SU-DHL-6 (cell line): ENCODE measurements at regions not wholly inside any gene's neighbourhood (a gene's known extent, or its start where the extent isn't known, plus 50 kb on each side); places are given as distances from the start of the nearest gene placed in this dataset.

Experiments used
- EZH2phosphoT487 ChIP-seq: fragments of 200-600 bp; sonication (generic), shearing (Covaris generic); conservative IDR thresholded peaks from 2 replicates; pipeline ENCODE4 v1.6.1; 2018; ENCODE audit warnings: mild to moderate bottlenecking, antibody characterized with exemption, low read length, moderate library complexity, mixed read lengths
- TF ChIP-seq, protein P1 (sequence below): fragments of 200-600 bp; sonication (generic); IDR thresholded peaks from one replicate; pipeline ENCODE4 v1.5.1; 2017; ENCODE audit warnings: antibody characterized with exemption, mild to moderate bottlenecking, low read length, moderate library complexity; ENCODE audit not compliant: insufficient read depth, poor library complexity, severe bottlenecking

DNA sequence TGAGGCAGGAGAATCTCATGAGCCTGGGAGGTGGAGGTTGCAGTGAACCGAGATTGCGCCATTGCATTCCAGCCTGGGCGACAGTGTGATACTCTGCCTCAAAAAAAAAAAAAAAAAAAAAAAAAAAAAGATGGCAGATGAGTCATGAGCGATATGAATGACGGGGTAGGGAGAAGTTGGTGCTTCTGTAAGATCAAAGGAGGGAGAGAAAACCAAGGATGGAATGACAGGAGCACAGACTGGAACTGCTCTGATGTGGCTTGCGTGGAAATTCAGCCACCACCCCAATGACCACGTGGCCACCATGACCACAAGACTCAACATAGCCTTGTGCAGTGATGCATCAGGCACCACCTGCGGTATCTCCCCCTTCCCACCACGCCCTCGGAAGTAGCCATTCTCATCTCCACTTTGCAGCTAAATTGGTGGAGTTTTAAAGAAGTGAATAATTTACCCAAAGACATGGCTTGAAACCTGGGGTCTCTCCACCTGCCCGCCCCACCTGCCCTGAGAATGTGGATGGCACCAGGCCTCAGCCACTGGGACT, 96.0 kb downstream of the ACKR3 start:
- TF ChIP-seq, protein P1, sequence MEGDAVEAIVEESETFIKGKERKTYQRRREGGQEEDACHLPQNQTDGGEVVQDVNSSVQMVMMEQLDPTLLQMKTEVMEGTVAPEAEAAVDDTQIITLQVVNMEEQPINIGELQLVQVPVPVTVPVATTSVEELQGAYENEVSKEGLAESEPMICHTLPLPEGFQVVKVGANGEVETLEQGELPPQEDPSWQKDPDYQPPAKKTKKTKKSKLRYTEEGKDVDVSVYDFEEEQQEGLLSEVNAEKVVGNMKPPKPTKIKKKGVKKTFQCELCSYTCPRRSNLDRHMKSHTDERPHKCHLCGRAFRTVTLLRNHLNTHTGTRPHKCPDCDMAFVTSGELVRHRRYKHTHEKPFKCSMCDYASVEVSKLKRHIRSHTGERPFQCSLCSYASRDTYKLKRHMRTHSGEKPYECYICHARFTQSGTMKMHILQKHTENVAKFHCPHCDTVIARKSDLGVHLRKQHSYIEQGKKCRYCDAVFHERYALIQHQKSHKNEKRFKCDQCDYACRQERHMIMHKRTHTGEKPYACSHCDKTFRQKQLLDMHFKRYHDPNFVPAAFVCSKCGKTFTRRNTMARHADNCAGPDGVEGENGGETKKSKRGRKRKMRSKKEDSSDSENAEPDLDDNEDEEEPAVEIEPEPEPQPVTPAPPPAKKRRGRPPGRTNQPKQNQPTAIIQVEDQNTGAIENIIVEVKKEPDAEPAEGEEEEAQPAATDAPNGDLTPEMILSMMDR: no peak
- TF ChIP-seq EZH2phosphoT487: no peak
